ENCODE measurements at regions not wholly inside any gene's neighbourhood (a gene's known extent, or its start where the extent isn't known, plus 50 kb on each side); places are given as distances from the start of the nearest gene placed in this dataset.

GRCh38 chr7:10672186-10672585 lies 301.5 kb upstream of the PHF14 start:
- DNase-seq (no peak), ATAC-seq (no peak)
- intact Hi-C loops (cut with DNase I, micrococcal nuclease): no loop called here
- Histone ChIP-seq H3K9me3 (peaks cover 16% of the 10 kb centered on the region), H3K4me3 (no peak overlapping the region), H3K4me1 (ENCODE audit: low read depth) (no peaks in the 10 kb centered on the region), H3K36me3 (ENCODE audit: low read depth) (no peaks in the 10 kb centered on the region)
- no peak for TF ChIP-seq CTCF (IDR thresholded peaks at IDR 0.05)

GRCh38 chr7:10677211-10677610 lies 296.5 kb upstream of the PHF14 start:
- H3K4me3 ChIP-seq: no peak overlapping the region
- intact Hi-C loops (cut with DNase I, micrococcal nuclease): no loop called here
- ATAC-seq (no peak), DNase-seq (no peak)
- no peaks in the 10 kb centered on the region for H3K36me3 ChIP-seq (ENCODE audit: low read depth)
- no peak for TF ChIP-seq CTCF (IDR thresholded peaks at IDR 0.05)
- H3K9me3 ChIP-seq: peaks cover 7% of the 10 kb centered on the region
- H3K4me1 ChIP-seq (ENCODE audit: low read depth): no peaks in the 10 kb centered on the region

- H3K9me3 ChIP-seq: peaks cover 2% of the 10 kb centered on the region
- no peak for TF ChIP-seq CTCF (IDR thresholded peaks at IDR 0.05)
- ATAC-seq (no peak), DNase-seq (no peak)
- intact Hi-C loops (cut with DNase I, micrococcal nuclease): no loop called here
- no peak overlapping the region for H3K4me3 ChIP-seq
- no peaks in the 10 kb centered on the region for H3K36me3 ChIP-seq (ENCODE audit: low read depth)
- H3K4me1 ChIP-seq (ENCODE audit: low read depth): no peaks in the 10 kb centered on the region
Observed at GRCh38 chr7:10677668-10678232, 295.9 kb upstream of the PHF14 start.

- no peak for TF ChIP-seq CTCF (IDR thresholded peaks at IDR 0.05)
- no peak for ATAC-seq
- intact Hi-C loops (cut with DNase I, micrococcal nuclease): no loop called here
Observed at GRCh38 chr7:10684606-10685005, 289.1 kb upstream of the PHF14 start.

DNA sequence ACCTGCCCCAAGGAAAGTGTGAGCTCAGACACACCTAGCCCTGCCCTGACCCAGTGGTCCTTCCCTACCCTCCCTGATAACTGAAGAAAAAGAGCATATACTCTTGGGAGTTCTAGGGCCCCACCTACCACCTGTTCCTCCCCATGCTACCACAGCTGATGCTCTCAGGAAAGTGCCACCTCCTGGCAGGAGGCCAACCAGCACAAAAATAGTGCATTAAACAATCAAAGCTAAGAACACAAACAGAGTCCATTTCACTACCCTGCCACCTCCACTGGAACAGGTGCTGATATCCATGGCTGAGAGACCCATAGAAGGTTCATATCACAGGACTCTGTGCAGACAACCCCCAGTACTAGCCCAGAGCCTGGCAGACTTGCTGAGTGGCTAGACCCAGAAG lies 288.6 kb upstream of the PHF14 start:
- Histone ChIP-seq H3K4me3 (no peak overlapping the region), H3K36me3 (ENCODE audit: low read depth) (no peaks in the 10 kb centered on the region), H3K4me1 (ENCODE audit: low read depth) (no peaks in the 10 kb centered on the region), H3K9me3 (peaks cover 26% of the 10 kb centered on the region)
- ATAC-seq (no peak), DNase-seq (no peak)
- intact Hi-C loops (cut with DNase I, micrococcal nuclease): no loop called here
- no peak for TF ChIP-seq CTCF (IDR thresholded peaks at IDR 0.05)

More at GRCh38 chr7:10684606-10685005, 289.1 kb upstream of the PHF14 start:
- Histone ChIP-seq H3K4me1 (ENCODE audit: low read depth) (no peaks in the 10 kb centered on the region), H3K4me3 (no peak overlapping the region), H3K9me3 (peaks cover 22% of the 10 kb centered on the region), H3K36me3 (ENCODE audit: low read depth) (no peaks in the 10 kb centered on the region)
- no peak for DNase-seq

DNA sequence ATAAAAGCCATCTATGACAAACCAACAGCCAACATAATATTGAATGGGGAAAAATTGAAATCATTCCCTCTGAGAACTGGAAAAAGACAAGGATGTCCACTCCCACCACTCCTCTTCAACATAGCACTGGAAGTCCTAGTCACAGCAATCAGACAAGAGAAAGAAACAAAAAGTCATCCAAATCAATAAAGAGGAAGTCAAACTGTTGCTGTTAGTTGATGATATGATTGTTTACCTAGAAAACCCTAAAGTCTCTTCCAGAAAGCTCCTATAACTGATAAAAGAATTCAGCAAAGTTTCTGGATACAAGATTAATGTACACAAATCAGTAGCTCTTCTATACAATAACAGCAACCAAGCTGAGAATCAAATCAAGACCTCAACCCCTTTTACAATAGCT lies 285.1 kb upstream of the PHF14 start:
- DNase-seq (no peak), ATAC-seq (no peak)
- intact Hi-C loops (cut with DNase I, micrococcal nuclease): no loop called here
- Histone ChIP-seq H3K9me3 (peaks cover 41% of the 10 kb centered on the region), H3K36me3 (ENCODE audit: low read depth) (no peaks in the 10 kb centered on the region), H3K4me3 (no peak overlapping the region), H3K4me1 (ENCODE audit: low read depth) (no peaks in the 10 kb centered on the region)
- no peak for TF ChIP-seq CTCF (IDR thresholded peaks at IDR 0.05)
